ENCODE measurements at regions not wholly inside any gene's neighbourhood (a gene's known extent, or its start where the extent isn't known, plus 50 kb on each side); places are given as distances from the start of the nearest gene placed in this dataset.

DNA sequence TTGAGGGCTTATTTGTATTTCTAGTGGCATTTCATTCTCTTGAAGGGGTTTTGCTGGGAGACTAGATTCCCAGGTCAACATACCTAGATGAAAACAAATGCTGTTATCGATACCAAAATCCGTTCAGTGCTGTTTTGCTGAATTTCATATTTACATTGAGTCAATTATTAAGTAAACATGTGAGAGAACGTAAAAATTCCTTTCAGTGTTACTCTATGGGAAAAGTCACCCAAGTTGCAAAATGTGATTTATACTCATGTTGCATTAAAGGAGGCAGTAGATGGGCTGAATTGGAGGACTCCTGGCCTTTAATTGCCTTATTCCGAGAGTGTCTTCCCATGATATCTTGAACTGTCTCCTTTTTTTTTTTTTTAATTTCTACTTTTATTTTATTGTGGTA is 1011.3 kb upstream of the NR2F2 start:
- TF ChIP-seq, protein P1, sequence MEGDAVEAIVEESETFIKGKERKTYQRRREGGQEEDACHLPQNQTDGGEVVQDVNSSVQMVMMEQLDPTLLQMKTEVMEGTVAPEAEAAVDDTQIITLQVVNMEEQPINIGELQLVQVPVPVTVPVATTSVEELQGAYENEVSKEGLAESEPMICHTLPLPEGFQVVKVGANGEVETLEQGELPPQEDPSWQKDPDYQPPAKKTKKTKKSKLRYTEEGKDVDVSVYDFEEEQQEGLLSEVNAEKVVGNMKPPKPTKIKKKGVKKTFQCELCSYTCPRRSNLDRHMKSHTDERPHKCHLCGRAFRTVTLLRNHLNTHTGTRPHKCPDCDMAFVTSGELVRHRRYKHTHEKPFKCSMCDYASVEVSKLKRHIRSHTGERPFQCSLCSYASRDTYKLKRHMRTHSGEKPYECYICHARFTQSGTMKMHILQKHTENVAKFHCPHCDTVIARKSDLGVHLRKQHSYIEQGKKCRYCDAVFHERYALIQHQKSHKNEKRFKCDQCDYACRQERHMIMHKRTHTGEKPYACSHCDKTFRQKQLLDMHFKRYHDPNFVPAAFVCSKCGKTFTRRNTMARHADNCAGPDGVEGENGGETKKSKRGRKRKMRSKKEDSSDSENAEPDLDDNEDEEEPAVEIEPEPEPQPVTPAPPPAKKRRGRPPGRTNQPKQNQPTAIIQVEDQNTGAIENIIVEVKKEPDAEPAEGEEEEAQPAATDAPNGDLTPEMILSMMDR (IDR thresholded peaks at IDR 0.05; ENCODE audit: borderline replicate concordance, extremely low read depth, low read length, poor library complexity, severe bottlenecking): no peak
- TF ChIP-seq EZH2 (IDR thresholded peaks at IDR 0.05; ENCODE audit: borderline replicate concordance, low read depth, low read length, severe bottlenecking): no peak
